ENCODE measurements at regions not wholly inside any gene's neighbourhood (a gene's known extent, or its start where the extent isn't known, plus 50 kb on each side); places are given as distances from the start of the nearest gene placed in this dataset.

DNA sequence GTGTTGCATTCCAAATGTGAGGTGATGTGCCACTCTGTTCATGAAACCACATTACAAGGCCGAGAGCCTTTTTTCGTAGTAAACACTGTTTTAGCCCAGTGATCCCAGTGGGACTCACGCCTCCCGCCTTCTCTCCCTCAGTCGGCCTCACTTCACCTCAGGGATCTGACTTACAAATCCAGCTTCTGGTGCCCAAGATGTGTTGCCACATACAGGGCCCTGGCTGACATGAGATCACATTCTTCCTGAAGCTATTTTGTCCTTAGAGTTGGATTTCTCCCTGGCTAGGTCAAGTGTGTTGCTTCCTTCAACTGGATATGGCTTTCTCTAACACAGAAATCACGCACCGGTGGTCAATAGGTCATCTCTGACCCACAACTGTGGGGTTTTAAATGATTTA lies 354.7 kb downstream of the FBXW7 start:
- TF ChIP-seq ZNF391 (tag by site-specific recombination; IDR thresholded peaks at IDR 0.05; ENCODE audit: borderline replicate concordance, low read depth) (no peak), ZNF350 (tag by site-specific recombination; IDR thresholded peaks at IDR 0.05) (no peak), ZNF707 (tag by site-specific recombination; IDR thresholded peaks at IDR 0.05) (no peak), KLF7 (tag by site-specific recombination; IDR thresholded peaks at IDR 0.05; ENCODE audit: borderline replicate concordance) (no peak), PRDM10 (tag by site-specific recombination; IDR thresholded peaks at IDR 0.05) (no peak), KLF1 (tag by site-specific recombination; IDR thresholded peaks at IDR 0.05) (no peak), CTCF (tag by site-specific recombination; IDR thresholded peaks at IDR 0.05) (no peak)
